OCI-LY3 (cell line): ENCODE measurements at regions not wholly inside any gene's neighbourhood (a gene's known extent, or its start where the extent isn't known, plus 50 kb on each side); places are given as distances from the start of the nearest gene placed in this dataset.

Source experiments
- H2AFZ ChIP-seq: fragments of 200-600, 300-600 bp; shearing (Covaris generic); 2 replicates; pipeline ENCODE4 v1.6.0; 2014; ENCODE audit warnings: antibody characterized with exemption, low read depth, low read length
- H3K27ac ChIP-seq: fragments of 200-600, 300-600 bp; sonication (generic); 2 replicates; pipeline ENCODE4 v1.5.1; 2014; ENCODE audit warnings: mild to moderate bottlenecking, low read length, moderate library complexity, mixed read lengths
- H3K27me3 ChIP-seq: fragments of 200-600, 300-600 bp; sonication (generic); 2 replicates; pipeline ENCODE4 v1.6.1; 2014; ENCODE audit warnings: low read depth, low read length, mixed read lengths
- H3K36me3 ChIP-seq: fragments of 200-600, 300-600 bp; sonication (generic); replicated peaks from 2 replicates; pipeline ENCODE3; 2014; ENCODE audit warnings: low read depth, low read length, mixed read lengths
- H3K4me1 ChIP-seq: fragments of 300-600, 200-600 bp; sonication (generic); 2 replicates; pipeline ENCODE4 v1.6.1; 2014; ENCODE audit warnings: low read length, mixed read lengths
- H3K4me2 ChIP-seq: fragments of 200-600, 300-600 bp; sonication (generic); 2 replicates; pipeline ENCODE4 v1.6.1; 2014; ENCODE audit warnings: low read length, mixed read lengths
- H3K4me3 ChIP-seq: fragments of 300-600, 200-600 bp; sonication (generic); 2 replicates; pipeline ENCODE4 v1.5.1; 2014; ENCODE audit warnings: antibody characterized with exemption, mild to moderate bottlenecking, low read length, moderate library complexity
- H3K79me2 ChIP-seq: fragments of 300-600, 200-600 bp; shearing (Covaris generic); 2 replicates; pipeline ENCODE4 v1.6.1; 2014; ENCODE audit warnings: mild to moderate bottlenecking, low read length, mixed read lengths
- H3K9ac ChIP-seq: fragments of 300-600, 200-600 bp; shearing (Covaris generic); 2 replicates; pipeline ENCODE4 v1.6.0; 2014; ENCODE audit warnings: mild to moderate bottlenecking, low read length, moderate library complexity
- H3K9me3 ChIP-seq: fragments of 200-600, 300-600 bp; shearing (Covaris generic); 2 replicates; pipeline ENCODE4 v1.6.1; 2014; ENCODE audit warnings: low read length, mixed read lengths; ENCODE audit not compliant: insufficient read depth
- H4K20me1 ChIP-seq: fragments of 200-600, 300-600 bp; sonication (generic); 2 replicates; pipeline ENCODE4 v1.6.1; 2016; ENCODE audit warnings: low read length, mixed read lengths; ENCODE audit not compliant: insufficient read depth
- CTCF ChIP-seq: fragments of 200-600, 300-600 bp; sonication (generic); IDR thresholded peaks from 2 replicates; pipeline ENCODE4 v1.5.1; 2014; ENCODE audit warnings: antibody characterized with exemption, low read length, low read depth
- EZH2phosphoT487 ChIP-seq: fragments of 200-600 bp; shearing (Covaris generic); IDR thresholded peaks from 2 replicates; pipeline ENCODE4 v1.6.1; 2018; ENCODE audit warnings: antibody characterized with exemption, mixed run types, low read depth

DNA sequence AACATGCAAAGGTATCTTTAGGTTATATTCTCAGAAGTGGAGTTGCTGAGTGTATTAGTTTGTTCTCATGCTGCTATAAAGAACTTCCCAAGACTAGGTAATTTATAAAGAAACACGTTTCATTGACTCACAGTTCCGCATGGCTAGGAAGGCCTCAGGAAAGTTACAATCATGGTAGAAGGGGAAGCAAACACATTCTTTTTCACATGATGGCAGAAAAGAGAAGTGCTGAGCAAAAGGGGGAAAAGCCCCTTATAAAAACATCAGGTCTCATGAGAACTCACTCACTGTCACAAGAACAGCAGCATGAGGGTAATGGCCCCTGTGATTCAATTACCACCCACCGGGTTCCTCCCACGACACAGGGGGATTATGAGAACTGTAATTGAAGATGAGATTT lies 163.6 kb upstream of the PRLR start:
- H3K9me3 ChIP-seq, result no peaks in the 10 kb centered on the region; the same call in 1 of the 2 replicates
- peak overlapping the region; percentile 27 for H3K4me2 ChIP-seq
- H3K36me3 ChIP-seq, result peaks cover 4% of the 10 kb centered on the region
- H3K4me1 ChIP-seq, result peaks cover 14% of the 10 kb centered on the region
- no peaks in the 10 kb centered on the region for H3K79me2 ChIP-seq
- TF ChIP-seq EZH2phosphoT487 (no peak), CTCF (no peak)
- no peaks in the 10 kb centered on the region for H3K27me3 ChIP-seq
- no peak overlapping the region; the same call in 1 of the 2 replicates for H2AFZ ChIP-seq
- no peak overlapping the region for H3K4me3 ChIP-seq
- peak overlapping the region; percentile 87 for H3K27ac ChIP-seq
- H3K9ac ChIP-seq, result no peak overlapping the region
- H4K20me1 ChIP-seq, result no peaks in the 10 kb centered on the region

GRCh38 chr5:35384658-35385057 lies 154.4 kb upstream of the PRLR start:
- Histone ChIP-seq H3K4me3 (no peak overlapping the region), H2AFZ (no peak overlapping the region), H3K27me3 (no peaks in the 10 kb centered on the region), H3K4me2 (no peak overlapping the region), H3K9ac (no peak overlapping the region), H3K79me2 (no peaks in the 10 kb centered on the region), H3K4me1 (no peaks in the 10 kb centered on the region), H3K9me3 (no peaks in the 10 kb centered on the region), H3K36me3 (no peaks in the 10 kb centered on the region), H4K20me1 (no peaks in the 10 kb centered on the region), H3K27ac (no peak overlapping the region)
- TF ChIP-seq CTCF (no peak), EZH2phosphoT487 (no peak)

- Histone ChIP-seq H3K27ac (no peak overlapping the region), H3K4me1 (no peaks in the 10 kb centered on the region), H4K20me1 (no peaks in the 10 kb centered on the region), H3K79me2 (no peaks in the 10 kb centered on the region), H3K9ac (no peak overlapping the region), H3K4me3 (no peak overlapping the region), H2AFZ (no peak overlapping the region), H3K4me2 (no peak overlapping the region), H3K36me3 (no peaks in the 10 kb centered on the region), H3K27me3 (no peaks in the 10 kb centered on the region), H3K9me3 (no peaks in the 10 kb centered on the region)
- TF ChIP-seq CTCF, result no peak
- no peak for TF ChIP-seq EZH2phosphoT487
These were observed 152.8 kb upstream of the PRLR start for GRCh38 chr5:35383041-35383440.

GRCh38 chr5:35377653-35378052 lies 147.4 kb upstream of the PRLR start:
- Histone ChIP-seq H3K27ac (no peak overlapping the region), H3K36me3 (no peaks in the 10 kb centered on the region), H3K79me2 (no peaks in the 10 kb centered on the region), H3K4me1 (no peaks in the 10 kb centered on the region), H3K27me3 (no peaks in the 10 kb centered on the region), H2AFZ (no peak overlapping the region), H3K4me3 (no peak overlapping the region), H3K4me2 (no peak overlapping the region), H3K9ac (no peak overlapping the region), H3K9me3 (no peaks in the 10 kb centered on the region), H4K20me1 (no peaks in the 10 kb centered on the region)
- no peak for TF ChIP-seq EZH2phosphoT487
- no peak for TF ChIP-seq CTCF
